Breast epithelium (tissue), 4 donors: ENCODE measurements at regions not wholly inside any gene's neighbourhood (a gene's known extent, or its start where the extent isn't known, plus 50 kb on each side); places are given as distances from the start of the nearest gene placed in this dataset.
"Not testable (repeated sequence)": the region's sequence is repeated elsewhere in the genome, so short reads cannot be mapped to it uniquely, and the experiment has no call there.

Source experiments
- DNase-seq, 2 donors: peaks; one replicate each; pipeline ENCODE4 v3.0.0-alpha.2; 2019; ENCODE audit warnings: low spot score in 2 of 2
- H3K27ac ChIP-seq, 2 donors: fragments of 200-600 bp; sonication (generic) in 1 of 2; one replicate each; pipeline ENCODE4 v1.5.1; 2016 to 2019; ENCODE audit warnings: mild to moderate bottlenecking in 1 of 2
- H3K27me3 ChIP-seq, 2 donors: fragments of 200-600 bp; sonication (generic) in 1 of 2; one replicate each; pipeline versions ENCODE4 v1.5.1 to v1.6.0; 2017 to 2019; ENCODE audit warnings: control low read depth in 1 of 2, mild to moderate bottlenecking in 1 of 2
- H3K36me3 ChIP-seq: fragments of 200-600 bp; one replicate; pipeline ENCODE4 v1.5.1; 2019
- H3K4me1 ChIP-seq, 2 donors: fragments of 200-600 bp; sonication (generic); one replicate each; pipeline ENCODE4 v1.5.1; 2016 to 2019; ENCODE audit warnings: control low read depth in 1 of 2
- H3K4me3 ChIP-seq, 3 donors: fragments of 200-600 bp; sonication (generic); 1 replicate in 2 of 3; 2 replicates in 1 of 3; pipeline ENCODE4 v1.5.1; 2016 to 2019; ENCODE audit warnings: mild to moderate bottlenecking in 3 of 3, moderate library complexity in 2 of 3
- H3K9me3 ChIP-seq, 2 donors: fragments of 200-600 bp; sonication (generic) in 1 of 2; one replicate each; pipeline ENCODE4 v1.5.1; 2016 to 2019; ENCODE audit warnings: control low read depth in 1 of 2
- CTCF ChIP-seq, 3 donors: fragments of 450-650 bp; IDR thresholded peaks; one replicate each; pipeline ENCODE4 v1.5.1; 2016 to 2017; ENCODE audit warnings: antibody characterized with exemption in 3 of 3, mild to moderate bottlenecking in 3 of 3, moderate library complexity in 3 of 3
- POLR2A ChIP-seq: fragments of 450-650 bp; IDR thresholded peaks from one replicate; pipeline ENCODE4 v1.6.1; 2016; ENCODE audit warnings: antibody characterized with exemption, mild to moderate bottlenecking, moderate library complexity
- POLR2AphosphoS5 ChIP-seq, 3 donors: sonication (generic); formaldehyde crosslinking; IDR thresholded peaks; one replicate each; pipeline ENCODE4 v1.6.1; 2017; ENCODE audit warnings: antibody characterized with exemption in 3 of 3
- intact Hi-C: fragments of 100-400 bp; cut with DNase I; formaldehyde crosslinking; loops from one replicate; pipeline ENCODE4 v1.15.1; 2023; ENCODE audit warnings: low total_unique reads

- intact Hi-C loops, result no loop called here
Measured at GRCh38 chr3:13229273-13229949, 156.2 kb upstream of the IQSEC1 start.

GRCh38 chr3:13228584-13228983 lies 155.4 kb upstream of the IQSEC1 start:
- H3K27me3 ChIP-seq, result peaks cover 0 to 9% of the 10 kb centered on the region in 2 donors
- no peaks in the 10 kb centered on the region for H3K4me1 ChIP-seq
- intact Hi-C loops, result no loop called here
- no peak overlapping the region for H3K27ac ChIP-seq
- no peaks in the 10 kb centered on the region for H3K36me3 ChIP-seq
- TF ChIP-seq POLR2AphosphoS5 (IDR thresholded peaks at IDR 0.05), result no peak
- no peak for TF ChIP-seq POLR2A
- no peak for DNase-seq
- H3K4me3 ChIP-seq, result no peak overlapping the region
- H3K9me3 ChIP-seq, result no peaks in the 10 kb centered on the region

More at GRCh38 chr3:13229273-13229949, 156.2 kb upstream of the IQSEC1 start:
- TF ChIP-seq POLR2A, result no peak
- no peak for TF ChIP-seq CTCF (IDR thresholded peaks at IDR 0.05)
- no peak for TF ChIP-seq POLR2AphosphoS5 (IDR thresholded peaks at IDR 0.05)
- H3K27me3 ChIP-seq, result peaks cover 0 to 9% of the 10 kb centered on the region in 2 donors
- no peak for DNase-seq
- no peaks in the 10 kb centered on the region for H3K36me3 ChIP-seq
- no peaks in the 10 kb centered on the region for H3K9me3 ChIP-seq
- no peaks in the 10 kb centered on the region for H3K4me1 ChIP-seq
- H3K27ac ChIP-seq, result no peak overlapping the region
- H3K4me3 ChIP-seq, result no peak overlapping the region

GRCh38 chr3:13228169-13228568 lies 154.9 kb upstream of the IQSEC1 start:
- H3K27me3 ChIP-seq, H3K4me3 ChIP-seq, H3K9me3 ChIP-seq, H3K36me3 ChIP-seq, H3K4me1 ChIP-seq, intact Hi-C loops, DNase-seq, H3K27ac ChIP-seq: not testable (repeated sequence)

DNA sequence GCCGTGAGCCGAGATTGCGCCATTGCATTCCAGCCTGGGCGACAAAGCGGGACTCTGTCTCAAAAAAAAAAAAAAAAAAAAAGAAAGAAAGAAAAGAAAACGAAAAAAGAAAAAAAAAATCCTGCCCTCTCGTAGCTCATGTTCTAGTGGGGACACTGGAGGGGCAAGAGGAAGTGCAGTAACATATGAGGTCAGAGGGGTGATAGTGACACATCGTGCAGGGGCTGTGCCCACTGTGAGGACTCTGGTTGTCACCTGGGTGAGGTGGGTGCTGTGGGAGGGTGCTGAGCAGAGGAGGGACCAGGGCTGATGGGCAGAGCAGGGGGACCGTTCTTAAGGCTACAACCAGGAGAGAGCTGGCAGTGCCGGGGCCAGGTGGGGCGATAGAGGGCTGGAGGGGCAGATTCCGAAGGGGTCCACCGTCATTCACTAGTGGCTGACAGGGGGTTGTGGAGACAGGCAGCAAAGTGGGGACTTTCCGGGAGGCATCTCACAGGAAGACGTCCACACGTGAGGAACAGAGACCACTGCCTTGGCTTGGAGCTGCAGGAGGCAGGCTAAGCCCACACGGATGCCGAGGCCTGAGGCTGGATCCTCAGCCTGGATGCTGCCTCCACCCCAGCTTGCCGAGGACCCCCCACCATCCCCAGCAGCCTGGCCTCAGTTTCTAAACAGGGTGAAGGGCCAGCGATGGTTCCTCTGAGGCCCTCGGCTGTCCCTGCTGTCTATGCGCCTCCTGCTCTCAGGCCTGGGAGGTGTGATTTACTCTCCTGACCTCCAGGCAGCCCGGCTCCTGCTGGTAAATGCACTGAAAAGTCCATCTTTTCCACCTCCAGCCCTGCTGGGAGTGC lies 154.3 kb upstream of the IQSEC1 start:
- Histone ChIP-seq H3K4me1 (no peaks in the 10 kb centered on the region), H3K27ac (no peak overlapping the region), H3K27me3 (peaks cover 0 to under 1% of the 10 kb centered on the region in 2 donors), H3K9me3 (no peaks in the 10 kb centered on the region), H3K36me3 (no peaks in the 10 kb centered on the region), H3K4me3 (no peak overlapping the region)
- no peak for DNase-seq
- TF ChIP-seq CTCF (IDR thresholded peaks at IDR 0.05) (no peak), POLR2A (no peak), POLR2AphosphoS5 (IDR thresholded peaks at IDR 0.05) (no peak)
- intact Hi-C loops, result no loop called here

- Histone ChIP-seq H3K27ac (no peak overlapping the region), H3K4me1 (no peaks in the 10 kb centered on the region), H3K4me3 (no peak overlapping the region), H3K27me3 (no peaks in the 10 kb centered on the region), H3K9me3 (no peaks in the 10 kb centered on the region), H3K36me3 (no peaks in the 10 kb centered on the region)
- intact Hi-C loops, result no loop called here
- no peak for TF ChIP-seq CTCF (IDR thresholded peaks at IDR 0.05)
- TF ChIP-seq POLR2A, result no peak
- no peak for TF ChIP-seq POLR2AphosphoS5 (IDR thresholded peaks at IDR 0.05)
- DNase-seq, result no peak
Measured at GRCh38 chr3:13224967-13225366, 151.7 kb upstream of the IQSEC1 start.

GRCh38 chr3:13223574-13224237 lies 150.5 kb upstream of the IQSEC1 start:
- H3K27ac ChIP-seq, result no peak overlapping the region
- TF ChIP-seq POLR2AphosphoS5 (IDR thresholded peaks at IDR 0.05) (no peak), CTCF (IDR thresholded peaks at IDR 0.05) (no peak), POLR2A (no peak)
- intact Hi-C loops, result no loop called here

More at GRCh38 chr3:13223574-13224237, 150.5 kb upstream of the IQSEC1 start:
- H3K4me1 ChIP-seq, result no peaks in the 10 kb centered on the region
- no peak for DNase-seq
- H3K9me3 ChIP-seq, result no peaks in the 10 kb centered on the region
- no peaks in the 10 kb centered on the region for H3K27me3 ChIP-seq
- no peak overlapping the region for H3K4me3 ChIP-seq
- H3K36me3 ChIP-seq, result no peaks in the 10 kb centered on the region
